HepG2 (cell line): ENCODE measurements at regions not wholly inside any gene's neighbourhood (a gene's known extent, or its start where the extent isn't known, plus 50 kb on each side); places are given as distances from the start of the nearest gene placed in this dataset.

Experiments used
- ATAC-seq: fragments of 200-7000 bp; cut with Tn5 transposase; 3 replicates; pipeline ENCODE4 v1.9.1; 2020; ENCODE audit warnings: mild to moderate bottlenecking, moderate library complexity
- BruUV-seq: library from RNA; stranded (reverse); fragments of 400-500 nt; replicated peaks from 2 replicates; lab custom pipeline; 2021; lab: Mats Ljungman, UMichigan
- CTCF ChIA-PET: fragments of 300-600 bp; formaldehyde crosslinking; extraction: SDS; loops from one replicate; lab custom pipeline; 2021; ENCODE audit warnings: low total read pairs, inconsistent platforms, low intra/inter-chr PET ratio; lab: Yijun Ruan, JAX
- POLR2A ChIA-PET: fragments of 350-600 bp; sonication (Branson Sonifier 250); formaldehyde crosslinking; loops from one replicate; lab custom pipeline; 2020; ENCODE audit warnings: antibody characterized with exemption, inconsistent platforms; lab: Yijun Ruan, JAX
- DNase-seq: peaks from one replicate; pipeline ENCODE4 v3.0.0-alpha.2; 2015; ENCODE audit warnings: low spot score
- FAIRE-seq: peaks from 3 replicates; lab custom pipeline; 2011; peaks lifted over from hg19 to GRCh38; lab: Jason Lieb, UNC
- H2AFZ ChIP-seq: one replicate; pipeline ENCODE4 v1.6.1; 2011; ENCODE audit warnings: low read length, inconsistent platforms
- H3K27ac ChIP-seq: fragments of 300-600 bp; 3 replicates; pipeline ENCODE4 v1.8.0; 2011; ENCODE audit warnings: mixed run types, mild to moderate bottlenecking, mixed read lengths, low read length, inconsistent platforms; ENCODE audit not compliant: insufficient read depth; ENCODE audit errors: extremely low read length
- H3K27me3 ChIP-seq, 2 experiments: fragments of 200-600 bp in 1 of 2; 2 replicates in 1 of 2; 3 replicates in 1 of 2; pipeline versions ENCODE4 v1.6.0 to v1.8.0; 2011; ENCODE audit warnings: low read length in 2 of 2, mild to moderate bottlenecking in 2 of 2, moderate library complexity in 2 of 2, inconsistent platforms in 1 of 2; ENCODE audit not compliant: insufficient read depth in 2 of 2, control insufficient read depth in 1 of 2
- H3K36me3 ChIP-seq, 2 experiments: fragments of 200-600 bp in 1 of 2; replicated peaks in 1 of 2; 2 replicates in 1 of 2; 3 replicates in 1 of 2; pipeline versions ENCODE4 v1.5.1 to v1.8.0; 2011; ENCODE audit warnings: low read length in 2 of 2, inconsistent platforms in 1 of 2; ENCODE audit not compliant: insufficient read depth in 2 of 2, control insufficient read depth in 1 of 2
- H3K4me1 ChIP-seq: 2 replicates; pipeline ENCODE4 v1.5.1; 2012; ENCODE audit warnings: low read length, inconsistent platforms; ENCODE audit not compliant: insufficient read depth
- H3K4me2 ChIP-seq: 2 replicates; pipeline ENCODE4 v1.6.0; 2011; ENCODE audit warnings: low read depth, low read length, inconsistent platforms
- H3K4me3 ChIP-seq, 3 experiments: fragments of 200-600 bp in 1 of 3; sonication (generic), shearing (Covaris generic) in 1 of 3; replicated peaks in 1 of 3; 2 replicates each; pipeline ENCODE4 v1.5.1; 2011 to 2016; ENCODE audit warnings: low read length in 3 of 3, inconsistent platforms in 2 of 3, low read depth in 2 of 3, mild to moderate bottlenecking in 2 of 3, control low read depth in 1 of 3, mixed read lengths in 1 of 3; ENCODE audit not compliant: insufficient read depth in 1 of 3
- H3K79me2 ChIP-seq: one replicate; pipeline ENCODE4 v1.6.1; 2011; ENCODE audit warnings: low read length, inconsistent platforms; ENCODE audit not compliant: insufficient read depth
- H3K9ac ChIP-seq: 2 replicates; pipeline ENCODE4 v1.6.0; 2011; ENCODE audit warnings: mild to moderate bottlenecking, low read depth, low read length, inconsistent platforms; ENCODE audit not compliant: insufficient read depth
- H3K9me3 ChIP-seq: 2 replicates; pipeline ENCODE4 v1.5.1; 2012; ENCODE audit warnings: mild to moderate bottlenecking, low read length
- H4K20me1 ChIP-seq: 2 replicates; pipeline ENCODE4 v1.6.0; 2011; ENCODE audit warnings: inconsistent platforms, mild to moderate bottlenecking, low read length, moderate library complexity; ENCODE audit not compliant: insufficient read depth
- GTF2F1 ChIP-seq: fragments of 150-350 bp; IDR thresholded peaks from 2 replicates; pipeline ENCODE4 v1.6.1; 2014; ENCODE audit warnings: low read length
- JUND ChIP-seq: sonication (generic); formaldehyde crosslinking; IDR thresholded peaks from 2 replicates; pipeline ENCODE4 v1.8.0; 2022; ENCODE audit warnings: mild to moderate bottlenecking, missing genetic modification reagents
- MAFK ChIP-seq, 2 experiments: IDR thresholded peaks in 1 of 2; conservative IDR thresholded peaks in 1 of 2; 2 replicates each; pipeline ENCODE4 v1.6.1; 2011; ENCODE audit warnings: improper control_type of control experiment in 2 of 2, low read length in 2 of 2
- MTF1 ChIP-seq: sonication (generic); formaldehyde crosslinking; IDR thresholded peaks from 2 replicates; pipeline ENCODE4 v1.5.0; 2020; ENCODE audit warnings: missing genetic modification reagents
- RARA ChIP-seq: IDR thresholded peaks from 2 replicates; pipeline ENCODE4 v1.6.1; 2016; ENCODE audit warnings: missing genetic modification reagents, missing compliant biosample characterization
- ZBTB20 ChIP-seq: sonication (generic); formaldehyde crosslinking; IDR thresholded peaks from 2 replicates; pipeline ENCODE4 v1.8.1; 2023; ENCODE audit warnings: missing genetic modification reagents, low read depth, mild to moderate bottlenecking, borderline replicate concordance
- ZNF432 ChIP-seq: sonication (generic); formaldehyde crosslinking; IDR thresholded peaks from 2 replicates; pipeline ENCODE4 v1.5.0; 2020; ENCODE audit warnings: missing genetic modification reagents, mild to moderate bottlenecking, borderline replicate concordance
- ZNF558 ChIP-seq: sonication (generic); formaldehyde crosslinking; IDR thresholded peaks from 2 replicates; pipeline ENCODE4 v1.9.0; 2022; ENCODE audit warnings: mild to moderate bottlenecking, missing genetic modification reagents, borderline replicate concordance
- WGBS: methylation state at CpG from one replicate; pipeline ENCODE4 v1.1.6; 2017; ENCODE audit warnings: low lambda C conversion rate; 5-methylcytosine and 5-hydroxymethylcytosine counted together
- in situ Hi-C: cut with HindIII; loops from 2 replicates; pipeline ENCODE4 v1.10.0; 2017; ENCODE audit warnings: low pct_unique_long_range_greater_than_20kb; ENCODE audit not compliant: extremely low pct_ligation_motif_present
- intact Hi-C: fragments of 100-400 bp; cut with micrococcal nuclease; formaldehyde crosslinking; loops from one replicate; pipeline ENCODE4 v1.10.0; 2022; ENCODE audit not compliant: unreplicated experiment
- TF ChIP-seq, protein P1 (sequence below): sonication (generic); formaldehyde crosslinking; IDR thresholded peaks from 2 replicates; pipeline ENCODE4 v1.5.0; 2020; ENCODE audit warnings: mild to moderate bottlenecking, missing genetic modification reagents
- TF ChIP-seq, protein P2 (sequence below): IDR thresholded peaks from 2 replicates; pipeline ENCODE4 v1.6.1; 2016; ENCODE audit warnings: low read depth, borderline replicate concordance

DNA sequence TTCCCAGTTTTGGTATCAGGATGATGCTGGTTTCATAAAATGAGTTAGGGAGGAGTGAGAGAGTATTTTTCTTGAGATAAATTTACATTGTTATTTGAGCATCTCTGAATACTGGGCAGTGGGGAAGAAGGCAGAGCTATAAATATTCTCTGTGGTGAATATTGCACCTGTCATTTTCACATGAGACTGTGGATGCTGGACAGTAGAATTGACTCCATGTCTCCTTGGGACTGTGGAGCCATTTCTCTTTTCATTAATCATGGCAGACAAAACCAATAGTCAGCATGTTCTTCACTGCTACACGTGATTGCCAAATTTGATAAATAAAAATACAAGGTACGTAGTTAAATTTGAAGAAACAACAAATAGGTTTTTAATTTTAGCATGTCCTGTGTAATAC is 81.2 kb upstream of the PHACTR1 start:
- Histone ChIP-seq H3K27me3 (no peaks in the 10 kb centered on the region), H2AFZ (no peak overlapping the region), H3K4me2 (no peak overlapping the region)
- DNase-seq (no peak), ATAC-seq (no peak)
- no TSS peak for BruUV-seq
- intact Hi-C loops: no loop called here
- TF ChIP-seq MAFK (conservative IDR thresholded peaks at IDR 0.05 in 1 of 2, IDR thresholded peaks at IDR 0.05 in 1 of 2; ENCODE audit: low read length in 2 of 2): peak; percentile 22 to 24; a peak in 1 of 4 replicates
- no peak for TF ChIP-seq ZNF432 (CRISPR knock-in tag)
- no peak for TF ChIP-seq JUND
- TF ChIP-seq GTF2F1: no peak
- TF ChIP-seq, protein P1, sequence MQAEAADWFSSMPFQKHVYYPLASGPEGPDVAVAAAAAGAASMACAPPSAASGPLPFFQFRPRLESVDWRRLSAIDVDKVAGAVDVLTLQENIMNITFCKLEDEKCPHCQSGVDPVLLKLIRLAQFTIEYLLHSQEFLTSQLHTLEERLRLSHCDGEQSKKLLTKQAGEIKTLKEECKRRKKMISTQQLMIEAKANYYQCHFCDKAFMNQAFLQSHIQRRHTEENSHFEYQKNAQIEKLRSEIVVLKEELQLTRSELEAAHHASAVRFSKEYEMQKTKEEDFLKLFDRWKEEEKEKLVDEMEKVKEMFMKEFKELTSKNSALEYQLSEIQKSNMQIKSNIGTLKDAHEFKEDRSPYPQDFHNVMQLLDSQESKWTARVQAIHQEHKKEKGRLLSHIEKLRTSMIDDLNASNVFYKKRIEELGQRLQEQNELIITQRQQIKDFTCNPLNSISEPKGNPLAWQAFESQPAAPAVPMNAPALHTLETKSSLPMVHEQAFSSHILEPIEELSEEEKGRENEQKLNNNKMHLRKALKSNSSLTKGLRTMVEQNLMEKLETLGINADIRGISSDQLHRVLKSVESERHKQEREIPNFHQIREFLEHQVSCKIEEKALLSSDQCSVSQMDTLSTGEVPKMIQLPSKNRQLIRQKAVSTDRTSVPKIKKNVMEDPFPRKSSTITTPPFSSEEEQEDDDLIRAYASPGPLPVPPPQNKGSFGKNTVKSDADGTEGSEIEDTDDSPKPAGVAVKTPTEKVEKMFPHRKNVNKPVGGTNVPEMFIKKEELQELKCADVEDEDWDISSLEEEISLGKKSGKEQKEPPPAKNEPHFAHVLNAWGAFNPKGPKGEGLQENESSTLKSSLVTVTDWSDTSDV (CRISPR knock-in tag): no peak
- TF ChIP-seq, all 625 proteins: peak for 1
- ChIA-PET CTCF (no interaction called here), POLR2A (no interaction called here)
- H3K27ac ChIP-seq: no peak overlapping the region
- in situ Hi-C loops: loop anchor here (5.0 kb wide), 1 partner anchor 257 kb away; no protein-coding TSS in a partner anchor
- 14% methylated on average over 2 of the region's 2 CpGs for WGBS
- H3K9me3 ChIP-seq: no peaks in the 10 kb centered on the region
- H3K4me1 ChIP-seq: no peaks in the 10 kb centered on the region
- FAIRE-seq: no peak
- H3K36me3 ChIP-seq: no peaks in the 10 kb centered on the region
- no peaks in the 10 kb centered on the region for H3K79me2 ChIP-seq
- H4K20me1 ChIP-seq: no peaks in the 10 kb centered on the region
- no peak overlapping the region for H3K9ac ChIP-seq
- no peak overlapping the region for H3K4me3 ChIP-seq

DNA sequence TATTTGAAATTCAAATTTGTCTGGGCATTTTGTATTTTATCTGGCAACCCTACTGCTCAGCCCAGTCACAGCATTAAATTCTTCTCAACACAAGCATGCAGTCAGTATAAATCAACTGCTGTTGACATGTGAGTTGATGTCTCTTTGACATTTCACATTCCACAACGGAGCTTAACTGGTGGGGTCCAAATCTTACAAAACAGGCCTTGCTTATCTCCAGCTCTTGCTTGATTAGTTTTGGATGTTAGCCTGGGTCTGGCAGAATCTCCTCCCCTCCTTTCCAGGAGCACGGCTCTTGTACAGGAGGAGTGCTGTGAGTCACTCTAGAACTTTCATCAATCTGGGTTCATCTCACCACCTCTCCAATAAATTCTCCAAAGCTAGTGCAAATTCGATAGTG is 80.8 kb upstream of the PHACTR1 start:
- in situ Hi-C loops: loop anchor here (5.0 kb wide), 1 partner anchor 256 kb away; no protein-coding TSS in a partner anchor
- H2AFZ ChIP-seq: no peak overlapping the region
- POLR2A ChIA-PET: no interaction called here
- H3K4me1 ChIP-seq: no peaks in the 10 kb centered on the region
- H4K20me1 ChIP-seq: no peaks in the 10 kb centered on the region
- CTCF ChIA-PET: interaction anchor here (1.1 kb wide), 1 partner anchor 344 kb away, joined by 3 read pairs; no protein-coding TSS in a partner anchor
- TF ChIP-seq MTF1 (CRISPR knock-in tag) (no peak), GTF2F1 (no peak), ZBTB20 (CRISPR knock-in tag) (no peak), ZNF558 (CRISPR knock-in tag) (no peak), RARA (no peak)
- TF ChIP-seq, protein P2, sequence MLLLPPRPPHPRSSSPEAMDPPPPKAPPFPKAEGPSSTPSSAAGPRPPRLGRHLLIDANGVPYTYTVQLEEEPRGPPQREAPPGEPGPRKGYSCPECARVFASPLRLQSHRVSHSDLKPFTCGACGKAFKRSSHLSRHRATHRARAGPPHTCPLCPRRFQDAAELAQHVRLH (CRISPR knock-in tag): no peak
- TF ChIP-seq, all 625 proteins: peak for 0
- Histone ChIP-seq H3K4me2 (no peak overlapping the region), H3K27me3 (no peaks in the 10 kb centered on the region), H3K9me3 (no peaks in the 10 kb centered on the region), H3K27ac (no peak overlapping the region), H3K9ac (no peak overlapping the region), H3K4me3 (no peak overlapping the region), H3K79me2 (no peaks in the 10 kb centered on the region), H3K36me3 (no peaks in the 10 kb centered on the region)
- no TSS peak for BruUV-seq
- no peak for ATAC-seq
- FAIRE-seq: no peak
- intact Hi-C loops: no loop called here
- DNase-seq: no peak
- WGBS: 2% methylated on average over 3 of the region's 3 CpGs
